ENCODE measurements at regions not wholly inside any gene's neighbourhood (a gene's known extent, or its start where the extent isn't known, plus 50 kb on each side); places are given as distances from the start of the nearest gene placed in this dataset.

DNA sequence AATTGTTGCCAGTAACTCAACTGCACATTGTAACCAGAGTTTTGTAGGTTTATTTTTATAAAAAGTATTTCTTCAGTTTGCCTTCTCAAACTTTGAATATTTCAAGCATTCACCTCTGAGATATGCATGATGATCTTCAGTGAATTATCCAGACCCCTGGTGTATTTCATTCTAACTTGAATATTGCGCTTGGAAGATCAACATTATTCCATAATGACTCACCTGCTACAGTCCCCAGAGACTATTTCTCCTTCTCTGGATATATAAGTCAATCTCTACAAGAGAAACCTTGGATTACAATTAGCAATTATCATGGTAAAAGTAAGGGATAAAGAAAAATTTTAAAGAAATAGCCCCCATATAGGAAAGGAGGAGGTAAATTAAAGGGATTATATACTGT, 1041.0 kb downstream of the TLE1 start:
- TF ChIP-seq, protein P1, sequence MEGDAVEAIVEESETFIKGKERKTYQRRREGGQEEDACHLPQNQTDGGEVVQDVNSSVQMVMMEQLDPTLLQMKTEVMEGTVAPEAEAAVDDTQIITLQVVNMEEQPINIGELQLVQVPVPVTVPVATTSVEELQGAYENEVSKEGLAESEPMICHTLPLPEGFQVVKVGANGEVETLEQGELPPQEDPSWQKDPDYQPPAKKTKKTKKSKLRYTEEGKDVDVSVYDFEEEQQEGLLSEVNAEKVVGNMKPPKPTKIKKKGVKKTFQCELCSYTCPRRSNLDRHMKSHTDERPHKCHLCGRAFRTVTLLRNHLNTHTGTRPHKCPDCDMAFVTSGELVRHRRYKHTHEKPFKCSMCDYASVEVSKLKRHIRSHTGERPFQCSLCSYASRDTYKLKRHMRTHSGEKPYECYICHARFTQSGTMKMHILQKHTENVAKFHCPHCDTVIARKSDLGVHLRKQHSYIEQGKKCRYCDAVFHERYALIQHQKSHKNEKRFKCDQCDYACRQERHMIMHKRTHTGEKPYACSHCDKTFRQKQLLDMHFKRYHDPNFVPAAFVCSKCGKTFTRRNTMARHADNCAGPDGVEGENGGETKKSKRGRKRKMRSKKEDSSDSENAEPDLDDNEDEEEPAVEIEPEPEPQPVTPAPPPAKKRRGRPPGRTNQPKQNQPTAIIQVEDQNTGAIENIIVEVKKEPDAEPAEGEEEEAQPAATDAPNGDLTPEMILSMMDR (CRISPR knock-in tag; IDR thresholded peaks at IDR 0.05): no peak
- TF ChIP-seq ZSCAN9 (CRISPR knock-in tag; IDR thresholded peaks at IDR 0.05; ENCODE audit: borderline replicate concordance) (no peak), TARDBP (CRISPR knock-in tag; IDR thresholded peaks at IDR 0.05) (no peak), ZNF678 (CRISPR knock-in tag; IDR thresholded peaks at IDR 0.05) (no peak)
